HG03025 (cell line): ENCODE measurements at regions not wholly inside any gene's neighbourhood (a gene's known extent, or its start where the extent isn't known, plus 50 kb on each side); places are given as distances from the start of the nearest gene placed in this dataset.
"Not testable (repeated sequence)": the region's sequence is repeated elsewhere in the genome, so short reads cannot be mapped to it uniquely, and the experiment has no call there.

ENCODE experiments used
- ATAC-seq: cut with Tn5 transposase; IDR thresholded peaks from one replicate; pipeline ENCODE4 v1.9.1; 2021; ENCODE audit warnings: mild to moderate bottlenecking, moderate library complexity; ENCODE audit not compliant: unreplicated experiment, low FRiP score

DNA sequence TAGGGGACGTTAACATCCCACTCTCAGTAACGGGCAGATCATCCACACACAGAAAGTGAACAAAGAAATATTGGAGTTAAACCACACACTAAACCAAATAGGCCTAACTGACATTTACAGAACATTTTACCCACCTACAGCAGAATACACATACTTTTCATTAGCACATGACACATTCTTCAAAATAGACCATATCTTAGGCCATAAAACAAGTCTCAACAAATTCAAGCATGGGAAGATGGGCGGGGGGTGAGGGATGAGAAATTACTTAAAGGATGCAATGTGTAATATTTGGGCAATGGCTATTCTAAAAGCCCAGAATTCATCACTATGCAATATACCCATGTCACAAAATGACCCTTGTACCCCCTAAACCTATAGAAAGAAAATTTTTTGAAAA is 226.2 kb downstream of the ATPSCKMT start:
- ATAC-seq, result no peak

GRCh38 chr5:10021248-10021647 is 228.4 kb downstream of the ATPSCKMT start:
- ATAC-seq, result no peak

DNA sequence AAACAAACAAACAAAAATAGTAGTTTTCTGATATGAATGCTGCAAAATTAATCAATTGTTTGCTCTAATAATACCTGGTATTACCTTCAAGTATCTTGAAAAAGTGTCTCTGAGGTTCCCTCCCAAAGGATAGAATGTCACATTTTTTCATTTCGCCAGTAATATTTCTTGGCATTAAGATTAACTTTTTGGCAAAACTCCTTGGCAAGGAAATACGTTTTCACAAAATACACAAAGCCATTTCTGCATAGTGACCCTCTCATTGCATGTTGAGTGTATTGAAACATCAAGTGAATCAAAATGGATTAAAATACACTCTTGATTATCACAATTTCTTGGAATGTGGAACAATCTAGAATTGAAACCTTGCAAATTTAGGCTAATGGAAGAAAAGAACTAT is 230.5 kb downstream of the ATPSCKMT start:
- no peak for ATAC-seq

DNA sequence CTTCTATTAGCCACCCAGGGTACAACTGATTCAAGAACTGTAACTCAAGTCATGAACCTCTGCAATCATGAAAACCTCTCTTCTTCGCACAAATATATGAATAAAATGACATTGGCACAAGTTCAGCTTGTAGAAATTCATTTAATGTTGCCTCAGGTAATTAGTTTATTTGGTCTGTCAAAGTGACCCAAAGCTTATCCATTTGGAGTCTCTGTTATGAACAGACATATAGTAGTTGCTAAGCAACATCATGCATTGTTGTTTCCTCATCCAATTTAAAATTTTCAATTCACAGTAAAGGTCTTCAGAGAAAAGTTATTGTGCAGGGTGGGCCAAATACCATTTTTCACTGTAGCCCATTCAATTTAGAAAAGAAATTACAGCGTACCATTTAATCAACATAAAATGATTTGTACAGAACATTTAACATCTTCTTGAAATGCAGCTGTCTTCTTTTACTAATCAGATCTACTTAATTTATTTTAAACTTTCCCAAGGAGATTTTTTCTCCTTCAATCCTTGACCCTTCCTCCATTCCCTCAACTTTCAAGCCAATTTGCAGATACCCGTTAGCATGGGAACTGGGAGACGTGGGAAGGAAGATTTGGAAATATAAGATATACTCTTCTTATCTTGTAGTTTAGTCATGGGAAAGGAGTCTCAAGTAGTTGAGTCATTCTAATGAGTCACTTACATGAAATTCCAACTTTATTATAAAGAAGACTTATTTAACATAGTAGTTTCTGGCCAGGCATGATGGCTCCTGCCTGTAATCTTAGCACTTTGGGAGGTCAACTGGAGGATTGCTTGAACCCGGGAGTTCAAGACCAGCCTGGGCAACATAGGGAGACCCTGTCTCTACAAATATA is 231.3 kb downstream of the ATPSCKMT start:
- no peak for ATAC-seq

- no peak for ATAC-seq
Measured at GRCh38 chr5:10017786-10018185, 231.9 kb downstream of the ATPSCKMT start.

- not testable (repeated sequence) for ATAC-seq
Measured at GRCh38 chr5:10016559-10016958, 233.1 kb downstream of the ATPSCKMT start.

DNA sequence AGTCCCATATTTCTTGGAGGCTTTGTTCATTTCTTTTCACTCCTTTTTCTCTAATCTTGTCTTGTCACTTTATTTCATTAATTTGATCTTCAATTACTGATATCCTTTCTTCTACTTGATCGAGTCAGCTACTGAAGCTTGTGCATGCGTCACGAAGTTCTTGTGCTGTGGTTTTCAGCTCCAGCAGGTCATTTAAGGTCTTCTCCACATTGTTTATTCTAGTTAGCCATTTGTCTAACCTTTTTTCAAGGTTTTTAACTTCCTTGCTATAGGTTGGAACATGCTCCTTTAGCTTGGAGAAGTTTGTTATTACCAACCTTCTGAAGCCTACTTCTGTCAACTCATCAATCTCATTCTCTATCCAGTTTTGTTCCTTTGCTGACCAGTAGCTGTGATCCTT is 234.0 kb downstream of the ATPSCKMT start:
- not testable (repeated sequence) for ATAC-seq

GRCh38 chr5:10009802-10010201 is 239.9 kb downstream of the ATPSCKMT start:
- no peak for ATAC-seq

DNA sequence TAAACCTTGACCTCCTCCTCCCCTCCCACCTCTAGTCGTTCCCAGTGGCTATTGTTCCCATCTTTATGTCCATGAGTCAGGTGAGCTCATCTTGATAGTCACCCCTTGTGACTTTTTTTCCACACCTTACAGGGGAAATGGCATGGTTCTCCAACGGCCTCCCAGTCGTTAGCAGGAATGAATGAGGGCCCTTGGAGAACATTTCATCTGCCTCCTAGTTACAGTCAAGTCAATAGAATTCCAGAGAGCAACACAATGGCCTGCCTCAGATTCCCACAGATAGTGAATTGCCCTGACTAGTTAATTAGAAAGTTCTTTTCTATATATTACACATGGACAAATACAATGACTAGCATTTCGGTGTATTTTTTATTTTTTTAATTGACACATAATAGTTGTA is 262.6 kb downstream of the ATPSCKMT start:
- no peak for ATAC-seq

- ATAC-seq, result no peak
Measured at GRCh38 chr5:9977070-9977469, 272.6 kb downstream of the ATPSCKMT start.

- no peak for ATAC-seq
Measured at GRCh38 chr5:9976621-9977020, 273.1 kb downstream of the ATPSCKMT start.

GRCh38 chr5:9972059-9972458 is 277.6 kb downstream of the ATPSCKMT start:
- ATAC-seq, result no peak

DNA sequence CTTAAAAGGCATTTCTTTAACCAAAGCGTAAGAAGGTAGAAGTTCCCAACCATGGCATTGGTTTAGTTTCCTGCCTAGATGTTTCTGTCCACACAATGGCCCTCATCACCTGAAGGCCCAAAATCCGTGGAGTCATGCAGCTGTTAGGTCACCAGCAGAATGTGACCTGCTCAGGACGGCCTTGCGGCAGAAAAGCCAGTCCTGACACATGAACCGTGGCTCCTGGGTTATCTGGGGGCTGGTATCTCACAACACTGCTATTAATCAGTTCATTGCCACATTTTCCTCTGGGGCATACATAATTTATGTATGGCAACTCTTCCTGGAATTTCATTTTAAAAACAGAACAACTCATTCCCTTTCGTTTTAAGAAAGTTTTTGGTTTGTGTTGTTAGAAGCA is 278.4 kb downstream of the ATPSCKMT start:
- ATAC-seq, result no peak

DNA sequence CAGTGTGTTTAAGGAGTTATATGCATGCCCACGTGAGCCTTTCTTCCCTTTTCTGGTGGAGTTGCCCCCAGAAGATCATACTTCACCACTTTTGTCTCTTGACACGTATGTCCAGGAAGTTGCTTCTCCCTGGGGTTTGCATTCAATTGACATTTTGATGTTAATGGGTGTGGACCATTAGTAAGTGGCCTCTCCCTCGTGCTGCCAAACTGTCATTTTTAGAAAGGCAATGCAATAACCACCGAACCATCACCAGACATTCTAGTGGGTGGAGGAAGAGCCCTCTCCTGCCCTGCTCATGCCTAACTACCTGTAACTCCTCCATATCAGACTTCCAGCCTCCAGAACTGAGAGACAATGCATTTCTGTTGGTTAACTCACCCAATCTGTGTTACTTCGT is 290.8 kb downstream of the ATPSCKMT start:
- ATAC-seq, result no peak

GRCh38 chr5:9957214-9957613 is 292.5 kb downstream of the ATPSCKMT start:
- ATAC-seq, result no peak

DNA sequence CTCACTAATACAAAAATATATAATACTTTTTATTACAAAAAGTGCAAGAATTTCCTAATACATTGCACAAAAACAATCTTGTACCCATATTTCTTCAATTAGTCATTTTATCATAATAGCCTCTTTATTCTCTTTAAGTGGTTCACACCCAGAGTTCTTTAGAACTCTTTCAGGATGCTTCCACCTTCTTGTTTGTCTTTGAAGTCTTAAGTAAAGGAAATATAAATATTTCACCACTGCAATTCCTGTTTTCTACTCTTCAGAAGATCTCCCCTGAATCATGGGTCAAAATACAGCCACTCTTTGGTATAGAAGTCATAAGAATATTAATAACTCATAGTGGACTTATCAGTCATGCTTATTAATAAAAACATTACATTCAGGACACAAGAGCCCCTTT is 293.0 kb downstream of the ATPSCKMT start:
- no peak for ATAC-seq

GRCh38 chr5:9955586-9955985 is 294.1 kb downstream of the ATPSCKMT start:
- no peak for ATAC-seq

DNA sequence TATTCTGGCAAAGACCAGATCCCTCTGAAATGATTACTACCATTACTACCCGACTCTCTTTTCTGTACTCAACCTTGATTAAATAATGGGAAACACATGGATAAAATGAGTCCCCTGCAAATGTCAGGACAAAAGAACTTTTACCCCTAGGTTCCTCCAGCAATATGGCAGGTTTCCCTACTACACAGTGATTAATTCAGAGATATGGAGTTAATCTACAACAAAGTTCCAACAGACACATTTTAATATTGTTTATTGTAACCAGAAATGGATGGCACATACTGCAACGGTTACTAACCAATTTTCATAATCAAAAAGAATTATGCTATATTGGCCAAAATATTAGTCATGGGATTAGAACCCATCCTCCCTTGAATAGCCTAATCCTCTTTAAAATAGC is 294.8 kb downstream of the ATPSCKMT start:
- no peak for ATAC-seq

GRCh38 chr5:9953691-9954090 is 296.0 kb downstream of the ATPSCKMT start:
- no peak for ATAC-seq

GRCh38 chr5:9951865-9952516 is 297.7 kb downstream of the ATPSCKMT start:
- no peak for ATAC-seq

DNA sequence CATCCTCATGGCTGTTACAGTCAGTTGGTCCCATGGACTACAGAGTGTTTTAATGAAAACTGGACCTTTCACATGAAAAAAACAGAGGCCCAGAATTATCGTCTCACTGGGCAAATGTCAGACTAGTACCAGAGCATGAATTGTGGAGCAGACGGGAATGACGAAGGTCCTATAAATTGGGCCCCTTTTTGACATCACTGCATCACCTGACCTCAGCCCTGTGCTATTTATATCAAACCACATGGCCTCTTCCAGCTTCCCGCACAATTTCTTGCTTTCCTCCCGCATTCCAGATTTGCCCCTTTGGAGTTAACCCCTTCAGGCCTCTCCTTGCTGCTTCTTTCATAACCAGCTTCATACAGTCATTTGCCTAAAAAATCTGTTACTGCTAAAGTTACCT is 301.7 kb downstream of the ATPSCKMT start:
- ATAC-seq, result no peak

GRCh38 chr5:9947225-9947714 is 302.4 kb downstream of the ATPSCKMT start:
- ATAC-seq, result no peak
